Thyroid gland (tissue), 4 donors: ENCODE measurements at regions not wholly inside any gene's neighbourhood (a gene's known extent, or its start where the extent isn't known, plus 50 kb on each side); places are given as distances from the start of the nearest gene placed in this dataset.

Experiments
- DNase-seq, 2 donors: peaks; one replicate each; pipeline ENCODE4 v3.0.0-alpha.2; 2019
- H3K27ac ChIP-seq, 3 donors: fragments of 200-600 bp; sonication (generic); 1 replicate in 2 of 3; 2 replicates in 1 of 3; pipeline ENCODE4 v1.5.1; 2016 to 2019; ENCODE audit warnings: mild to moderate bottlenecking in 1 of 3, moderate library complexity in 1 of 3
- H3K27me3 ChIP-seq: fragments of 200-600 bp; sonication (generic); one replicate; pipeline ENCODE4 v1.5.1; 2019
- H3K36me3 ChIP-seq, 2 donors: fragments of 200-600 bp; sonication (generic); one replicate each; pipeline ENCODE4 v1.5.1; 2016 to 2019
- H3K4me1 ChIP-seq, 2 donors: fragments of 200-600 bp; sonication (generic); one replicate each; pipeline ENCODE4 v1.5.1; 2017 to 2019
- H3K4me3 ChIP-seq, 3 donors: fragments of 200-600 bp; sonication (generic); replicated peaks in 1 of 3; 1 replicate in 2 of 3; 2 replicates in 1 of 3; pipeline ENCODE4 v1.5.1; 2016; ENCODE audit warnings: mild to moderate bottlenecking in 1 of 3
- H3K9me3 ChIP-seq: fragments of 200-600 bp; sonication (generic); one replicate; pipeline ENCODE4 v1.5.1; 2017
- CTCF ChIP-seq, 6 experiments: fragments of 200-600 bp in 3 of 6; fragments of 450-650 bp in 3 of 6; sonication (generic) in 3 of 6; IDR thresholded peaks; one replicate each; pipeline ENCODE4 v1.5.1; 2016 to 2019; ENCODE audit warnings: antibody characterized with exemption in 6 of 6, mild to moderate bottlenecking in 2 of 6, inconsistent platforms in 1 of 6, moderate library complexity in 1 of 6
- POLR2A ChIP-seq, 2 donors: fragments of 450-650 bp; IDR thresholded peaks; one replicate each; pipeline ENCODE4 v1.6.1; 2017; ENCODE audit warnings: antibody characterized with exemption in 2 of 2, mild to moderate bottlenecking in 2 of 2, moderate library complexity in 1 of 2
- WGBS, 2 donors: methylation state at CpG; one replicate each; pipeline ENCODE4 v1.1.5; 2017; 5-methylcytosine and 5-hydroxymethylcytosine counted together
- intact Hi-C: fragments of 100-400 bp; cut with DNase I; formaldehyde crosslinking; loops from one replicate; pipeline ENCODE4 v1.15.1; 2023

- no peak for DNase-seq
- TF ChIP-seq POLR2A (IDR thresholded peaks at IDR 0.05) (no peak), CTCF (IDR thresholded peaks at IDR 0.05) (no peak)
- Histone ChIP-seq H3K27me3 (no peaks in the 10 kb centered on the region), H3K4me1 (no peaks in the 10 kb centered on the region), H3K9me3 (no peaks in the 10 kb centered on the region), H3K4me3 (no peak overlapping the region), H3K36me3 (no peaks in the 10 kb centered on the region), H3K27ac (no peak overlapping the region)
- 79 to 82% methylated on average over 4 of the region's 4 CpGs for WGBS, 2 donors
- intact Hi-C loops = loop anchor here (10.0 kb wide), 1 partner anchor 614 kb away; no protein-coding TSS in a partner anchor
Observed at GRCh38 chr13:78758549-78758948, 99.6 kb upstream of the OBI1 start.

GRCh38 chr13:78753435-78753834 is 94.5 kb upstream of the OBI1 start:
- H3K27me3 ChIP-seq = no peaks in the 10 kb centered on the region
- H3K9me3 ChIP-seq = no peaks in the 10 kb centered on the region
- TF ChIP-seq POLR2A (IDR thresholded peaks at IDR 0.05) (no peak), CTCF (IDR thresholded peaks at IDR 0.05) (no peak)
- WGBS, 2 donors = 34 to 54% methylated on average over 1 of the region's 1 CpG
- no peak overlapping the region for H3K4me3 ChIP-seq
- H3K27ac ChIP-seq = no peak overlapping the region
- no peaks in the 10 kb centered on the region for H3K36me3 ChIP-seq
- DNase-seq = no peak
- intact Hi-C loops = loop anchor here (10.0 kb wide), 1 partner anchor 609 kb away; no protein-coding TSS in a partner anchor
- H3K4me1 ChIP-seq = no peaks in the 10 kb centered on the region

- H3K4me1 ChIP-seq = no peaks in the 10 kb centered on the region
- TF ChIP-seq POLR2A (IDR thresholded peaks at IDR 0.05) (no peak), CTCF (IDR thresholded peaks at IDR 0.05) (no peak)
- H3K27ac ChIP-seq = no peak overlapping the region
- intact Hi-C loops = loop anchor here (10.0 kb wide), 1 partner anchor 606 kb away; no protein-coding TSS in a partner anchor
- DNase-seq = no peak
- H3K9me3 ChIP-seq = no peaks in the 10 kb centered on the region
- WGBS, 2 donors = 93 to 96% methylated on average over 2 of the region's 2 CpGs
- H3K27me3 ChIP-seq = no peaks in the 10 kb centered on the region
- H3K36me3 ChIP-seq = no peaks in the 10 kb centered on the region
- no peak overlapping the region for H3K4me3 ChIP-seq
Observed at GRCh38 chr13:78750735-78751134, 91.8 kb upstream of the OBI1 start.

GRCh38 chr13:78743973-78744372 is 85.0 kb upstream of the OBI1 start:
- Histone ChIP-seq H3K27ac (no peak overlapping the region), H3K9me3 (no peaks in the 10 kb centered on the region), H3K27me3 (no peaks in the 10 kb centered on the region), H3K4me3 (no peak overlapping the region), H3K36me3 (no peaks in the 10 kb centered on the region), H3K4me1 (peaks cover 5 to 8% of the 10 kb centered on the region in 2 donors)
- DNase-seq = no peak
- WGBS, 2 donors = 45 to 52% methylated on average over 3 of the region's 3 CpGs
- no peak for TF ChIP-seq POLR2A (IDR thresholded peaks at IDR 0.05)
- TF ChIP-seq CTCF (IDR thresholded peaks at IDR 0.05) = no peak
- intact Hi-C loops = no loop called here

GRCh38 chr13:78742659-78743058 is 83.7 kb upstream of the OBI1 start:
- Histone ChIP-seq H3K27me3 (no peaks in the 10 kb centered on the region), H3K9me3 (no peaks in the 10 kb centered on the region), H3K4me1 (peaks cover 5 to 8% of the 10 kb centered on the region in 2 donors), H3K27ac (peak overlapping the region in 1 of 3 donors; percentile 43), H3K4me3 (no peak overlapping the region), H3K36me3 (no peaks in the 10 kb centered on the region)
- intact Hi-C loops = no loop called here
- peak; percentile 73 to 78 for DNase-seq
- WGBS, 2 donors = 18 to 26% methylated on average over 5 of the region's 5 CpGs
- no peak for TF ChIP-seq CTCF (IDR thresholded peaks at IDR 0.05)
- TF ChIP-seq POLR2A (IDR thresholded peaks at IDR 0.05) = no peak
